Panc1 (cell line): ENCODE measurements at regions not wholly inside any gene's neighbourhood (a gene's known extent, or its start where the extent isn't known, plus 50 kb on each side); places are given as distances from the start of the nearest gene placed in this dataset.

Experiments
- POLR2AphosphoS5 ChIP-seq: IDR thresholded peaks from 2 replicates; pipeline ENCODE4 v1.6.1; 2012; ENCODE audit warnings: mild to moderate bottlenecking, low read depth, low read length, moderate library complexity
- REST ChIP-seq, 2 experiments: IDR thresholded peaks; 2 replicates each; pipeline ENCODE4 v1.6.1; 2011 to 2012; ENCODE audit warnings: low read depth in 2 of 2, control low read depth in 1 of 2, low read length in 1 of 2, mild to moderate bottlenecking in 1 of 2, moderate library complexity in 1 of 2; ENCODE audit not compliant: insufficient read depth in 1 of 2
- SIN3A ChIP-seq: IDR thresholded peaks from 2 replicates; pipeline ENCODE4 v1.6.1; 2012; ENCODE audit warnings: low read depth, mild to moderate bottlenecking, low read length, moderate library complexity, borderline replicate concordance; ENCODE audit not compliant: insufficient read depth
- TCF7L2 ChIP-seq: IDR thresholded peaks from 2 replicates; pipeline ENCODE4 v1.6.1; 2011; ENCODE audit warnings: mild to moderate bottlenecking, low read depth, low read length, inconsistent platforms
- TF ChIP-seq, protein P1 (sequence below): fragments of 450-650 bp; IDR thresholded peaks from 2 replicates; pipeline ENCODE4 v1.5.1; 2017; ENCODE audit warnings: mild to moderate bottlenecking

DNA sequence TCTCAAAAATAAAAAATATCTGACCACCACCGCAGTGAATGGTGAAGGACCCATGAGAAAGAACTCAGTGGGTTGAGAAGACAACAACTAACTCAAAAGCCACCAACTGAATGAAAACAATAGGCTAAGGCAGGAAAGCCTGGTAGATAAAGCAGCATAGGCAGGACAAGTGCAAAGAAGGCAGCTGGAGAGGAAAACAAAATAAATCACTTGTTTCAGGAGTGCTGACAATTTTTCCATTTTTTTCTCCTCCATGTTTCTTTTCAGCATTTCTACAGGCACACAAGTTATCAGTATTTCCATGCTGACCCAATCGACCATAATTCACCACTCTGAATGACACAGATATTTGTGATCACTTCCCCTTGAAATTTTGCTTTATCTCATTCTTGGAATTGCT lies 597.8 kb downstream of the LIG4 start:
- TF ChIP-seq, protein P1, sequence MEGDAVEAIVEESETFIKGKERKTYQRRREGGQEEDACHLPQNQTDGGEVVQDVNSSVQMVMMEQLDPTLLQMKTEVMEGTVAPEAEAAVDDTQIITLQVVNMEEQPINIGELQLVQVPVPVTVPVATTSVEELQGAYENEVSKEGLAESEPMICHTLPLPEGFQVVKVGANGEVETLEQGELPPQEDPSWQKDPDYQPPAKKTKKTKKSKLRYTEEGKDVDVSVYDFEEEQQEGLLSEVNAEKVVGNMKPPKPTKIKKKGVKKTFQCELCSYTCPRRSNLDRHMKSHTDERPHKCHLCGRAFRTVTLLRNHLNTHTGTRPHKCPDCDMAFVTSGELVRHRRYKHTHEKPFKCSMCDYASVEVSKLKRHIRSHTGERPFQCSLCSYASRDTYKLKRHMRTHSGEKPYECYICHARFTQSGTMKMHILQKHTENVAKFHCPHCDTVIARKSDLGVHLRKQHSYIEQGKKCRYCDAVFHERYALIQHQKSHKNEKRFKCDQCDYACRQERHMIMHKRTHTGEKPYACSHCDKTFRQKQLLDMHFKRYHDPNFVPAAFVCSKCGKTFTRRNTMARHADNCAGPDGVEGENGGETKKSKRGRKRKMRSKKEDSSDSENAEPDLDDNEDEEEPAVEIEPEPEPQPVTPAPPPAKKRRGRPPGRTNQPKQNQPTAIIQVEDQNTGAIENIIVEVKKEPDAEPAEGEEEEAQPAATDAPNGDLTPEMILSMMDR = no peak
- TF ChIP-seq POLR2AphosphoS5 (no peak), SIN3A (no peak), REST (IDR thresholded peaks at IDR 0.05; ENCODE audit: insufficient read depth in 1 of 2, low read depth in 2 of 2, low read length in 1 of 2) (no peak), TCF7L2 (no peak)
